Spleen (tissue), 7 donors: ENCODE measurements at regions not wholly inside any gene's neighbourhood (a gene's known extent, or its start where the extent isn't known, plus 50 kb on each side); places are given as distances from the start of the nearest gene placed in this dataset.

ENCODE experiments used
- POLR2A ChIP-seq, 3 donors: fragments of 450-650 bp; IDR thresholded peaks; one replicate each; pipeline ENCODE4 v1.5.1; 2017; ENCODE audit warnings: antibody characterized with exemption in 3 of 3, mild to moderate bottlenecking in 1 of 3
- POLR2AphosphoS5 ChIP-seq, 3 donors: sonication (generic); formaldehyde crosslinking; IDR thresholded peaks; one replicate each; pipeline ENCODE4 v1.5.1; 2017; ENCODE audit warnings: antibody characterized with exemption in 3 of 3
- TF ChIP-seq, protein P1 (sequence below), 11 experiments: fragments of 200-600 bp in 7 of 11; fragments of 450-650 bp in 4 of 11; sonication (generic) in 4 of 11; IDR thresholded peaks in 8 of 11; conservative IDR thresholded peaks in 3 of 11; 1 replicate in 7 of 11; 2 replicates in 4 of 11; pipeline versions ENCODE4 v1.4.0 to v1.8.0; 2016 to 2021; ENCODE audit warnings: antibody characterized with exemption in 11 of 11, inconsistent platforms in 4 of 11, mild to moderate bottlenecking in 1 of 11
- donor health status: DM: no; HTN: no; CAD: no; lungs with moderate emphysema.
- donor health status: DM: no; HTN: no; CAD: no.
- donor health status: DM: no; HTN: no; CAD: no.

DNA sequence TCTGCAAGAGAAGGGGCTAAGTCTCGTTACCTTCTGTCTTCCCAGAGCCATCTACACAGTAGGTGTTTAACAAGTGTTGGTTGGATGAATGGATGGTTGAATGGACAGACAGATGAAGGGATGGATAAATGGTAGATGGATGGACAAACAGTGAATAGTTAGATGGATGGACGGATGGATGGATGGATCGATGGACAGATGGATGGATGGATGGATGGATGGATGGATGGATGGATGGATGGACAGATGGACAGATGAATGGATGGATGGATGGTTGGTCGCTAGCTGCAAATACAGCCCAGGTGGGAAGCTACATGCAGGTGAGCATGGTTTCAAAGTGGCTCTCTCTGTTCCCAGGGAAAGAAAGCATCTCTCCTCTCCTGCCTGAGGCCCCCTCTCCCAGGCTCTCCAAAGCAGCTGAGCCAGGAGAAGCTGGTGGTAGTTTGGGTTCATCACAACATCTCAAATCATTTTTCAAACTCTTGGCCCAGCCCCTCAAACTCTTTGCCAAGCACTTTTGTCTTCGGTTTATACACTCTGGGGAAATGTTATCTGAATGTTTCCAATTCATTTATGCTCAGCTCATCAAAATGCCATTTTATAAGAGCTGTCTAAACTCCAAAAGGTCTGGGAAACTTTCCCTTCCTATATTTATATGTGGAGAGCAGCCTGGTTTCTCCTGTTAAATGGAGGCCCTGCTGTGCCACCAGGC lies 192.7 kb downstream of the ANAPC1 start:
- TF ChIP-seq POLR2A (IDR thresholded peaks at IDR 0.05) (no peak), POLR2AphosphoS5 (IDR thresholded peaks at IDR 0.05) (no peak)
- TF ChIP-seq, protein P1, sequence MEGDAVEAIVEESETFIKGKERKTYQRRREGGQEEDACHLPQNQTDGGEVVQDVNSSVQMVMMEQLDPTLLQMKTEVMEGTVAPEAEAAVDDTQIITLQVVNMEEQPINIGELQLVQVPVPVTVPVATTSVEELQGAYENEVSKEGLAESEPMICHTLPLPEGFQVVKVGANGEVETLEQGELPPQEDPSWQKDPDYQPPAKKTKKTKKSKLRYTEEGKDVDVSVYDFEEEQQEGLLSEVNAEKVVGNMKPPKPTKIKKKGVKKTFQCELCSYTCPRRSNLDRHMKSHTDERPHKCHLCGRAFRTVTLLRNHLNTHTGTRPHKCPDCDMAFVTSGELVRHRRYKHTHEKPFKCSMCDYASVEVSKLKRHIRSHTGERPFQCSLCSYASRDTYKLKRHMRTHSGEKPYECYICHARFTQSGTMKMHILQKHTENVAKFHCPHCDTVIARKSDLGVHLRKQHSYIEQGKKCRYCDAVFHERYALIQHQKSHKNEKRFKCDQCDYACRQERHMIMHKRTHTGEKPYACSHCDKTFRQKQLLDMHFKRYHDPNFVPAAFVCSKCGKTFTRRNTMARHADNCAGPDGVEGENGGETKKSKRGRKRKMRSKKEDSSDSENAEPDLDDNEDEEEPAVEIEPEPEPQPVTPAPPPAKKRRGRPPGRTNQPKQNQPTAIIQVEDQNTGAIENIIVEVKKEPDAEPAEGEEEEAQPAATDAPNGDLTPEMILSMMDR (IDR thresholded peaks at IDR 0.05 in 8 of 11, conservative IDR thresholded peaks at IDR 0.05 in 3 of 11) = no peak
